Renal pelvis (tissue), 1 donor: ENCODE measurements at regions not wholly inside any gene's neighbourhood (a gene's known extent, or its start where the extent isn't known, plus 50 kb on each side); places are given as distances from the start of the nearest gene placed in this dataset.

Experiments used
- DNase-seq: peaks from one replicate; pipeline ENCODE4 v3.0.0-alpha.2; 2013

GRCh38 chr3:34807611-34808010, 831.7 kb upstream of the ARPP21 start:
- DNase-seq = no peak

- no peak for DNase-seq
These were observed 831.0 kb upstream of the ARPP21 start for GRCh38 chr3:34808287-34808686.

DNA sequence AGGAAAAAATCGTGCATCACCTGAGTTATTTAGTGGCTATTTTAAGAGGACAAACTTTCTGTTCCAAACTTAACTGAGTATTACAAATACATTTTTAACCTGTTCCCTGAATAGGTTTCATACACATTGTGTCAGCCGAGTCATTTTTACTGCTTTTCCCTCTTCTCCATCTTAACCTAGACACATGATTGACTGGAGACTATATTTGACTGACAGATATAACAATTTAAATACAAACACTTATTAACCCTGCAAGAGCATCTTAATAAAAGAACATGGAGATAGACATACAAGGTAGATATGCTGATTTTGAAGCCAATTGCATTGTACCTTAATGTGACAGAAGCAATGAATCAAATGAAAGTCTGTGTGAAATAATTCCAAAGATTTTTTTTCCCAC, 810.5 kb upstream of the ARPP21 start:
- no peak for DNase-seq

DNA sequence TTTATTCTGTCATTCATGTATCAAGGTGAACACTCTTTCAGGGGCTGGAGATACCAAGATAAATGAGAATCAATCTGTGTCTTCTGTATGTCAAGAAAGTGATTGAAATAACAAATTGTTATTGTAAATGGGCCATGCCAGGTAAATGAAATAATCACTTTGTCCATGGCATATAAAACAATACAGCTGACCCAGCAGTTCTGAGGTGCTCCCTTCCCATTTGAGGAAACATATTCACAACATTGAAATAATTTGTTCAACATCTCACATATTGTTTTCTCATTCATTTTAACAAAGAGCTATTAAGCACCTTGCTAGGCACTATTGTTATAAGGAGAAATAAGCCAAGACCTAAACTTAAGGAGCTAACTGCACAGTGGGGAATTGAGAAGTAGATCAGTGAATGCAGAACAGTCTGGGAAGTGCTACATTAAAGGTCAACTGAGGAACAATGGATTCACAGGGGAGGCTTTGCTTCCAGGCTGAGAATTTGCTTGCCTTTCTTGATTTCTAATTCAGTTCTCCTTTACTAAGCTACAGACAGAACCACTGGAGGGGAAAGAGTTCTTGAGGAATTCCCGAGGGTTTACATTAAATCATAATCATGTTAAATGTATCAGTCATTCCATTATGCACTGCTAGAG, 806.3 kb upstream of the ARPP21 start:
- no peak for DNase-seq

- DNase-seq = no peak
These were observed 801.2 kb upstream of the ARPP21 start for GRCh38 chr3:34837848-34838741.

DNA sequence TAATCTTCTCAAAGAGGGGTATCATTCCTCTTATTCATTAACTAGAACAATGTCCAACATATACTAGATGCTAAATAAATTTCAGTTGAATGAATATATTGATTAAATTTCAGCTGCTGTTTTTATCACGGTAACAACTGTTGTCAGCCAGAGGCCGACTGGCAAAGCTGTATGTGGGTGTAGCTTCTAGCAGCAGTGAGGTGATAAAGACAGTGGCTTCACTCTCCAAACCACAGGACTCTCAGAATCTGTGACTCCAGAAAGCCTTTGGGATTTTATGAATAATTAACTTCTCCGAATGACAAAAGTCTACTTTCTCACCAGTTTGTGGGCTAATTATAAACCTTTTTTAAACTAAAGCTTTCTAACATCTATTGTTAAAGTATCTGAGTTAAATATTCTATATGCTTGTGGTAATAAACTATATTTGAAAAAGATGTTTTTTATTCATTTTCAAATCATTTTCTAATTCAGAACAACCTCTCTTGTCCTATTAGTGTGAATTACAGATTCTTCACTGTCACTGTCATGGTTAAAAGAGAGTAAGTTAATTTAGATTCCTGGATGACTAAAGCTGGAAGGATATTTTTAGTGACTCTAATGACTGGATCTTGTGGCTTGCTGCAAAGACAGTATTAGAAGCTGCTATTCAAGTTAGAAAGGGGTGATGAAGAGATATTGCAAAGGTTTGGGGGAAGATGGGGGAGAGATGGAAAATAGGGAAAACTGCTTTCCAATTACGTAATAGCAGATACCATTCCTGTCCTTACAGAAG, 796.4 kb upstream of the ARPP21 start:
- DNase-seq = no peak

- DNase-seq = no peak
These were observed 795.1 kb upstream of the ARPP21 start for GRCh38 chr3:34844323-34844620.

GRCh38 chr3:34851137-34851536, 788.2 kb upstream of the ARPP21 start:
- DNase-seq = no peak

DNA sequence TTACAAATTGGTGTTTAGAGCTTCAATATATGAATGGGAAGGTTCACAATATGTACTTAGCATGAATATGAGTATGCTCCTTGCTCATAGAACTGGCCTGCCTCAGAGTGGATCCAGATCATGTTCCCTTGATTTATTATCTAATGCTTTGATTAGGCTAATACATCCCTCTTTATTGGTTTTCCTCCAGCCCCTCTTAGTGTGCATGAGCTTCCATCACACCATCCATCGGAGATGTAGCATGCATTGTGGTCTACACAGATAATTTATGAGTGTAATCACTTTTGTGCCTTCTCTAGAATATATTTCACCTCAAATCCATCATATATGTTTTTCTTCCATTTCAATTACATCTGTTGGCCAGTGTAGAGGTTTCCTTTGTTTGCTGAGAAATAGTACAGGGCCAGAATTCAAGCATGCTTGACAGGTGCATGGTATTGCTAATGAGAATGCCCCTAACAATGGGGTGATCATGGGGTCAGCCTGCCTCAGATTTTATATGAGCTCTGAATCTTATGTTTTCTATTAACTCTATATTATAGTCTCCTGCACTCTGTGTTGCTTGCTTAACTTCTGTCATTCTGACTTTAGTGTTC, 786.4 kb upstream of the ARPP21 start:
- no peak for DNase-seq

GRCh38 chr3:34856081-34856947, 783.0 kb upstream of the ARPP21 start:
- no peak for DNase-seq

DNA sequence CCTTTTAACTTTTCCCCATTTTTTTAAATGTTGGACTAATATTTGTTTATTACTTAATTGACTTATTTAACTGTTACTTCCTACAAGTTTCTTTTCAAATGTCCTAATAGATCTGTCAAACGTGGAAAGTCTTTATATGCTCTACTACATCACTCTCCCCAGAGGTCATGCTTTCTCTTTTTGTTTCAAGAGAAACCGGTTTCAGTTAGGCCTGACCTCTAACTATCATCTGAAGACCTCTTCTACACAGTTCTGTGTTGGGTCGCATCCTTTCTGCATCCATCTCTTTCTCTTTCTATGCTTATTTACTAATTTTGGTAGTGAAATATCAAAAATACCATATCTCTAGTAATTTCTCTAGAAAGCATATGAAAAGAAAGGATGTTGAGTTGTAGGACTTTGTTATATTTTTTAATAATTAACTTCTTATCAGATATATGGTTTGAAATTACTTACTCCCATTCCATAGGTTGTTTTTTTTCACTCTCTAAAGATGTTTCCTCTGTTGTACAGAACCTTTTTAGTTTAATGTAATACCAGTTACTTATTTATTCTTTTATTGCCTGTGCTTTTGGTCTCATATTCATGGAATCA, 781.2 kb upstream of the ARPP21 start:
- DNase-seq = no peak

- no peak for DNase-seq
These were observed 779.6 kb upstream of the ARPP21 start for GRCh38 chr3:34859746-34860145.

DNA sequence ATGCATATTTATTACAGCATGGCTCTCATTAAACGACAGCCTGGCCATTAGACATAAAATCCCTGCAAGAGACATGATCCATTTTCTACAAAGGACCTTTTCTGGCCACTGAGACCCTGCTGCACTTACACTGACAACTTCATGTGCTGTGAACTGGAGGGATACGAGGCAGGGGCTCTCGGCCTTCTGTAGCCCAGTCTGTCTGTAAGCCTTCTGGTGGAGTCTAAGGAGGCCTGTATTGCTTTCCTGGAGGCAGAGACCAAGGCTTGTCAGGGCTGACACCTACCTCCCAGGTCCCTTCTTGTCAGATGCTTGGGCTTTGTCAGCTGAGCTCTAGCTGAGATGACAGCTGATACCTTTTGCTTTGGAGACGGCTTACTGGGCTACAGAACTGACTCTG, 776.9 kb upstream of the ARPP21 start:
- DNase-seq = no peak

- DNase-seq = no peak
These were observed 775.8 kb upstream of the ARPP21 start for GRCh38 chr3:34863485-34863884.

DNA sequence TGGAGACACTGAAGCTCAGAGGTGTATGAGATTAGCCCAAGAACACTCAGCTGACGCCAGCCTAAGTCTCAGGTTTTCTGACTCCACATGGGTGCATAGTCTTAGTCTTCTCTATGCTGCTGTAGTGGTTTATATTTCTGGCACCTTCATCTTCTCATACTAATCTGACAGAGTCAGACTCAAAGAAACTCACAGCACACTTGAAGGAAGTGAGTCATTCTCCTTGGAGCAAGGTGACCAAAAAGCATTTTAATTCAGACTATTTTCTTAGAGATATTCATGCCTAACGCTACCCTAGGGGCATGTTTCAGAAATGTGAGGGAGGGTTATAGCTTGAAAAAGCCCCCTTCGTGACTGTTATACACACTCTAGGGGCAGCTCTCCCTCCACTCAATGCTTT, 775.3 kb upstream of the ARPP21 start:
- DNase-seq = no peak

DNA sequence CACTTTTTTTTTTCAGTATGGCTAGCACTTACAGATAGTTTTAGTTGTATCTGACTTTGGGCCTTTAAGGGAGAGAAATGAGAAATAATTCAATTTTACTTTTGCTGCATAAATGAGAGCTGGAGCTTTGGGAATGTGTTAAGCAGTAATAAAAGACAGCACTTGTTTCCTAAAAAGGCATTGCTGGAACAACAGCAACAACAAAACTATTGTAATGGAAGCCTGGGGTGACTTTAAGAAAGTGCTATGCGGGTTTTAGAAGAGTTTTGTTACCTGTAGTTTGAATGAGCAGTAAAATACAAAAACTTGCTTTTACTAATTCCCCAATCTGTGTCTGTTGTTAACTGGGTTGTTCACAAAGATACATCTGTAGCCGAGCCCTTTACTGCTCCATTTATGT, 774.0 kb upstream of the ARPP21 start:
- no peak for DNase-seq

DNA sequence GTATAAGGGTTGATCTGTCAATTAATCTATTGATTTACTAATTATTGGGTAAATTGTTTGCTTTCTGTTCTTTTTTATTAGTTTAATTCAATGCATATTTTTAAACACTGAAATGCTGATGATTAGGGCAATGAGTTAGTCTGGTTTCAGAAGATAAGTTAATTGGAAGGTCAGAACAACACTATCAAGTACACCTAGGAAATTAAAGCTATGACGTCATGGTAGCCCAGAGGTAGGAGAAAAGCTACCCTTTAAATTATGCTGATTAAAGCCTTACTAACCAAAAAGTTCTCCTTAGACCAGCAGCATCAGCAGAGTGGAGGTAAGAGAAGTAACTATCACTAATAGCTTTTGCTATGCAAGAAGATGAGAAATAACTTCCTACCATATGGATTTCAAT, 770.4 kb upstream of the ARPP21 start:
- no peak for DNase-seq

GRCh38 chr3:34869696-34870095, 769.6 kb upstream of the ARPP21 start:
- no peak for DNase-seq

DNA sequence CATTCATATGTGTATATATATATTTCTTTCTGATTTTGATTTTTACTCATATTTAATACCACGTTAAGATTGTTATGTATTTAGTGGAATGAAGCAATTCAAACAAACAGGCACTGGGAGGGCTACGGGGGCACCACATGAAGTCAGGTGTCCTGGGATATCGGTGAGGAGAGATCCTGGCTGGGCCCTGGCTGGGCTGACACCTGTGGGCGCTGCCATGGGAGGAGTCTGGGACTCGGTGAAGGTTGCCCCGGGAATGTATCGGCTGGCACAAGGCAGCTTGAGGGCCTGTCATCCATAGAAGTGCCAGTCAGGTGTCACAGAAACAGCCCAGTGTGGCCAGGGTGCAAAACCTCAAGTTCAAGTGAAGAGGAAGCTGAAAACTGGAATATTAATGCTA, 766.9 kb upstream of the ARPP21 start:
- no peak for DNase-seq

- DNase-seq = no peak
These were observed 762.3 kb upstream of the ARPP21 start for GRCh38 chr3:34876997-34877396.

DNA sequence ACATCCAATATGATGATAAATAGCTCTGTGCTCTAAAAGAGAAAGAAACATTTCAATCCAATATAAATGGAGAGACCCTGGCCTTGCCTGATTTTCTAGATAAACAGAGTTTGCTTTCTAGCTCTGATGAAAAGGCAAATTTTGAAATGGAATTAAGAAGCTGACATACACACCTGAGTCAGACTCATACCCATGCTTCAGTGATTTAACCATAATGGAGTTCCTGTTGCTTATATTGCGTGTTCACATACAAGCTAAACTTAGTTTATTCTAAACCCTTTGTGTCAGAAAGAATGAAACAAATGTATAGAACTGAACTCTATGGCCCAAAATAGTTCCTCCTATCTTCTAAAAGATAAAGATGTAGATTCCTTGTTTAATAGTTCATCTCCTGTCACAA, 760.8 kb upstream of the ARPP21 start:
- no peak for DNase-seq
